Suppressor macrophage (primary cell): ENCODE measurements at regions not wholly inside any gene's neighbourhood (a gene's known extent, or its start where the extent isn't known, plus 50 kb on each side); places are given as distances from the start of the nearest gene placed in this dataset.

Experiments
- DNase-seq, 4 experiments: peaks; one replicate each; pipeline ENCODE4 v3.0.0-alpha.2; 2020 to 2022

DNA sequence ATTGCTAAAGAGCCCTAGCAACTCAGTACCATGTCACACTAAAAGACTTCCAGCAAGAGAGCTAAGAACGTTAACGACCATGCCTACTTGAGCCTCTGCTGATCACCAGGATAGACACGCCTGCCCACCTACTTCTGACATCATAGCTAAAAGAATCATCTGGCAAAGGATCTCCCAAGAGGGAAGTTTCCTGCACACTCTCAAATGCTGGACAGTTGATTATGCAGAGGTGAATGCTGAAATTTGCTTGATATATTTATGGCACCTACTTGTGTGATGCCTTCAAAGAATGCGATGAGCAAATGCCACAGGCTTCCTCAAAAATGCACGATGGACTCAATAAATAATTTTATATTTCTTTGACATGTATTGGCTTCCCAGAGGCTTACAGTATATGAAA is 113.6 kb downstream of the GALC start:
- no peak for DNase-seq

DNA sequence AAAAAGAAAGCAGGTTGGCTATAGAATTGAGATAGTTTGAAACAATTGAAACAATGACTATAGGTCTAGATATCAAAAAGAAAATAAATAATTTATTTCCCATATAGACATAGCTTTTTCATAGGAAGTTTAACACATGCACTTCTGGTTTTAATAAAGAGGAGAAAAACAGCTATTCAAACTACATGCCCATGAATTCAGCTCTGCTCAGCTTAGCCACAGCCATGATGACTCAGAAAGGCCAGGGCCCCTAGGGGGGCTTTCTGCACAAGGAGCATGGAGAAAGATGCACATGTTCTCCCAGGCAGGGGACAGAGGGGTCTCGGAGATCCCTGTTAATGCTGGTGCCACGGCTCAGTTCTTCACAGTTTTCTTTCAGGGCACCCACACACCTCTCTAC is 114.0 kb downstream of the GALC start:
- no peak for DNase-seq

DNA sequence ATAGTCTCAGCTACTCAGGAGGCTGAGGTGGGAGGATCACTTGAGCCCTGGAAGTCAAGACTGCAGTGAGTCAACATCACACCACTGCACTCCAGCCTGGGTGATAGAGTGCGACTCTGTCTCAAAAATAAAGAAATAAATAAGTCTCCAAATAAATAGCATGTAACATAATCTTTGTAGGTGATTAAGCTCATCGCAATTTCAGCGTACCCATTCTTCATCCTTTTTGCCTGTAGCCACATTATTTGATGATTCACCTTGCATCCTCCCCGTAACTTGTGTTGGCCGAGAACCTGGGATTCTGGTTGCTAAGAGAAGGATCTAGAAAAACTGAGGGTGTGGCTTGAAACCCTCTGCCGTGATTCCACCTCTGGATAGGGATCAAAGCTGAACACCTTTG is 115.1 kb downstream of the GALC start:
- DNase-seq: no peak

DNA sequence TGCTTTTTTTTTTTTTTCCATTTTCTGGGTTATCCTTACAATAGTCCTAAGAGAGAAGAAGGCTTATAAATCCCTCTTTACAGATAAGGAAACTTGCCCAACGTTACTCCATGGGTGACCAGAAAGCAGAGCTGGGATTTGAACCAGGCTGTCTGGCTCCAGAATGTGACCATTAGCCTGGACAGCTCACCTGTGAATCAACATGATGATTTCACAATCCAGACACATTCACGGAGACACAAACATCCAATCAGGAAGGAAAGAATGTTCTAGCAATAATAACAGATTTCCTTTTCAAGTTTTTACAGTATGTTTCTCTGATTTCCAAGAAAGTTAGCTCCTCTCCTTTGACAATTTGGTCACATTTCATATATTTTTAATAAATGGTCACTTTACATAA is 118.3 kb downstream of the GALC start:
- no peak for DNase-seq

DNA sequence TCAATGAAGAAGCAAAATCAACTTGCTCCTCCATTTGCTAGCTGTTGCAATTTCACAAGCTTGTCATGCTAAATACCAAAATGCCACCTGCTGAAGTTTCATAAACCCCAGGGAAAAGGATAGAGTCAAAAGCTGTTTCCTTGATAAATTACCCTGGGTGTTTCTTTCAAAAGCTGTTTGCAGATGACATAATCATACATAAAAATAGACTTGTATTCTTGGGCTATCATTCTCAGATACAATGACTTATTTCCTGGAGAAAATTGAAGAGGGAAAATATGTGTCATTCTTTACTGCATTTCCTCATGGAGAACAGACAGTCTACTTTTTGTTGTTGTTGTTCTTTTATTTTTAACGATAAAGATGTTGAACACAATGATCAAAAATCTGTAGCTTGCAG is 119.2 kb downstream of the GALC start:
- no peak for DNase-seq

DNA sequence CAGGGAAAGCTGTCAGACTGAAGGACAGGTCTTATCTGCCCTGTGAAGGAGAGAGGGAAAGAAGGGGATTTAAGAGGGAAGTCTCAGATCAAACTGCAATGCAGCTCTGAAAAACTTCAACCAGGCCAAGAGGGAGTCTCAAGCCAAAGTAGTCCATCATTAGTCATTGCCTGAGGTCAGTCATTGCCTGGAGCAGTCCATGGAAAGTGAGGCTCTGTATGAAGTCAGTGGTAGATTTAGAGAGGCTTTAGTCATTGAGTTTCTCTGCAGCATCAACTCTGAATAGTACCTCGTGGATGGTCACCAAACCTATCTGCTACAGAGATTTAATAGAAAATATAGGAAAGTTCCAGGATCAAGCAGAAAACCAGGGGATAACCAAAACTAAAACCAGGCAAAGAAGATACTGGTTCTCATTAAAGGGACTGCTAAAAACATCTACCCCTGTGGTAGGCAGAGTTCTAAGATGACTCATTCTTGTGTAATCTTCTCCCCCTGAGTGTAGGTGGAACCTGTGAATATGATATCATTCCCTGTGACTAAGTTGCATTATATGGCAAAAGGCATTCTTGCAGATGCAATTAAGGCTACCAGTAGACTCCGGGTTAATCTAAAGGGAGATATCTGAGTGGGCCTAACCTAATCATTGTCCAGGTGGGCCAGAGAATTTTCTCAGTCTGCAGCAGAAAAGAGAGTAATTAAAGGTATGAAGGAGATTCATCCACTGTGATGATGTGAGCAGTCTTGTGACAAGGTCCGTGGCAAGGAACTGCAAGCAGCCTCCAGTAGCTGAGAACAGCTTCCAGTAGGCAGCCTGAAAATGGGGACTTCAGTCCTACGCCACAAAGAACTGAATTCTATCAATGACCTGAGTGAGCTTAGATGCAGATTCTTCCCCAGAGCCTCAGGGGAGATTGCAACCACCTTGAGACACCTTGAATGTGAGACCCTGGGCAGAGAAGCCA is 123.1 kb downstream of the GALC start:
- DNase-seq: peak; percentile 2 to 53 (median 26)

DNA sequence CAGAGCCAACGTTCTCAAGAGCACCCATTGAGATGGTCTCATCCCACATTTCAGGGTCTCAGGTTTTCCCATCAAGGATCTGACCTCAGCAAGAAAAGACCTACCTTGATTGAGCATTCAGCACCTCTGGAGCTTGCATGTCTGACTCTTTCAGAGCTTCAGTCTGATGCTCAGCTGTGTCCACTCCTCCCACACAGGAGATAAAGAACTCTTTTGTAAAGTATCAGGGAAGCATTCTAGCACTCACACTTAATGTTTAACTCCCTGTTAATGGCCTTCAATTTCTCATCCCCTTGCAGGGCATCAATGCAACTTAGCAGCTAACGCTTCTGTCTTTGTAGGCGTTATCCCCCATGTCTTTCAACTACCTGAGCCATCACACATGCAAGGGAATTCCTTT is 124.1 kb downstream of the GALC start:
- no peak for DNase-seq

DNA sequence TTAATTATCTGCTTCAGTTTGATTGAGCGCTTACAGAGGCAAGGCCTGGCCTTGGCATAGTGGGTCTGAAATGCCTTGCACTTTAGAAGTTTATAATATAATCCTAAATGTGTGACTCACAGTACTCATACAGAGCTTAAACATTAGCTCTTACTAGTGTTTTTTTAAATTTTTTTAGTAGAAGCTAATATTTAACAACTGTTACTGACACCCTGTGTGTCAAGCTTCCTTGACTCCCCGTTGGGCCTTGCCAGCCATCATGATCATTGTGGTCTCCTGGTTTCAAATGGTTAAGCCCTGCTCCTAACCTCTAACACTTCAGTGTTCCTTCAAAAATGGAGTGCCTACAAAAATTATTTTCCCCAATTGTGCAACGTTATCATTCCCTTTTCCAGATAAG is 126.9 kb downstream of the GALC start:
- DNase-seq: no peak

DNA sequence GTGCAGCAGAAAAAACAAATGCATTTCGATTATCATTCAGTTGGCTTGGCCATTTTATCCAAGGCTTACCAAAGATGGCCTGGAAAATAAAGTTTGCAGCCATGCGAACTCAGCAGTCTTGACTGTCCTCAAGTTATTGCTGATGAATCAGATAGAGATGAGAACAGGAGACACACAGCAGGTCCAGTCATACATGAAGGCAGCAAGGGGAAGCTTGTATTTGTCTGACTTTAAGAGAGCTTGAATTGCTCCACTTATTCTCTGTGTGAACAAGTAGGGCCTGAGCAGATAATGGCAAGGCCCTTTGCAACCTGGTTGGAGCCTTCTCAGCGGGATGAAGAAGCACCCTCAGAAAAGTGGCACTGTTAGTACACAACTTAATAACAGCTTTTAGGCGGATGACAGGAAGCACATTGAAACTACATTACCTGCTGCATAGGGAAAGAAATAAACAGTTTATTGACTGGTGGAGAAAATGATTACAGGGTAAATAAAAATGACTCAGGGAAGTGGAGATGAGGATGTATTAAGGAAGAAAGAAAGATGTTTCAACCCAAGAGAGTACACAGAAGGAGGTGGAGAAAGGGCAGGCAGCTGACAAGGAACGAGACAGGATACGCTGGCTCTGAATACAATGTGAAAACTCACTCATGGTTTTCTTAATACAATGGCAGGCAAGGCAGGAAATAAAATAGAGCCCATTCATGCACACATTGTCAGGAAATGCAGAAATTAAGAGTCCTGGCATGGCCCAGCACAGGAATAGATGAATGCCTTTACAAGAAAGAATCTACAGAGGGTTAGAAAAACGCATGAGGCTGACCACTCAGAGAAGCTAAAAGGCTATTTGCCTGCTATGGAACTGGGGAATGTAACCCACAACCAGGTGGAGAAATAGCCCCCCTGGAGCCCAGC is 128.4 kb downstream of the GALC start:
- no peak for DNase-seq

DNA sequence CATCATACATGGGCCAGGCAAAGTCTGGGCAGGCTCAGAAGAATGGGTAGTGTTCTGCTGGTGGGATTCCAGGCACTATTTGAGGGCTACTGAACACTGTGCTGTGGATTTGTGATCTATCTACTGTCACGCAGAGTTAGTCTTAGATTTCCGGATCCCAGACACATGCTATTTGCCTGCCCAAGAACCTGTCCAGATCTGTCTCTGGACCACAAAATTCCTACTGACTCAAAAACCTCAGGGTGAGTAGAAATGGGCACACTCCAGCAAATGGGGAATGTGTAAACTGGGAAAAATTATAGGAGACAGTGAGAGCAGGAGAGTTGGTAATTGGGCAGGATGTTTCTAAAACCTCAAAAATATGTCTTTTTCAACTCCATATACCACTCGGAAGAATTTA is 129.9 kb downstream of the GALC start:
- no peak for DNase-seq

DNA sequence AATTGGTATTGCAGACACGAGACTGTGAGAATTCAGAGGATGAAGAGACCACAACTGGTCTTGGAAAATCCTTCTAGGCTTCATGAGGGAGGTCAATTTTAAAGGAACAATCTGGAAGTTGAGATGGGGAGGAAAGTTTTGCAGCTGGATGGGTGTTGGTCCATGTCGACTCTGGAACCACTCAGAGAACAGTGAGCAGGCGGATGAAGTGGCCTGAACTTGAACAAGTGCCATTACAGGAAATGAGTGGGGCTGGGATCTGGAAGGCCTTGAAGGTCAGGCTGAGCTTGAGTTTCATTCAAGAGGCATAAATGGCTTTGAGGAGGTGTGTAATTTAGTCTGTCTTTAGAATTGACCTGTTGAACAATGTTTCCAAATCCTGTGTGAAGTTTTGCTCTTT is 140.9 kb downstream of the GALC start:
- DNase-seq: no peak

DNA sequence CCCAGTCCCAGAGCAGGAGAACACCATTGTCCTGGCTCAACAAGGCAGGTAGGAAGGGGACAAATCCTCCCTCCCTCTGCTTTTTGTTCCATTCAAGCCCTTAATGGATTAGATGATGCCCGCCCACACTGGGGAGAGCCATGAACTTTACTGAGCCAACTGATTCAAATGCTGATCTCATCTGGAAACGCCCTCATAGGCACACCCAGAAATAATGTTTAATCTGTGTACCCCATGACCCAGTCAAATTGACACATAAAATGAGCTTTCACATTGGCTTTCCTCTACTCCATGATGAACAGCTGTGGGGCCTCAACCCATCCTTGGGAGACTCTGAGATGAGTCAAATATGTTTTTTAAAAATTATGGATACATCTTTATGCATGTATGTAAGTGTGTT is 141.8 kb downstream of the GALC start:
- no peak for DNase-seq

DNA sequence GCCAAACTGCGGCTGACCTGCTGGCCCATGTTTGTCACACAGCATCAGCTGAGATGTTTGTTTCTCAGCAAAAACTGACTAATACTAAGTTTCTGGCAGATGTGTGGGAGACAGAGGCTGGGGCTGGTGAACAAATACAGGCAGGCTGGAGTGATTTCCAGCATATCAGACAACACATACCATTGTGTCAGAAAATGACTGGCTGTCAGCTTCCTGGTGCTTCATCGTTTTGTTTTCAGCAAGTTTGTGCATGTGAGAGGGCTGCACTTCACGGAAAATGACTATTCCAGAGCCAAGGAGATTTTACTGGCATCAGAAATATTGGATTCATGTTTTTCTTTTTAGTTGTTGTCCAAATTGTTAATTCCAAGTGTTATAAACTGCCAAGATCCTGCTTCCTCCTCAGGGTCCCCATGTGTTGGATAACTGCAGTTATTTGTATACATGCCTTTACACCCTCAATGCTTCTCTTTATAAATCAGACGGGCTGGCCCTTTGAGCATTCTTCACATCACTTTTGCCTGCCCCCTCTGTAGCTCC is 145.7 kb downstream of the GALC start:
- no peak for DNase-seq

DNA sequence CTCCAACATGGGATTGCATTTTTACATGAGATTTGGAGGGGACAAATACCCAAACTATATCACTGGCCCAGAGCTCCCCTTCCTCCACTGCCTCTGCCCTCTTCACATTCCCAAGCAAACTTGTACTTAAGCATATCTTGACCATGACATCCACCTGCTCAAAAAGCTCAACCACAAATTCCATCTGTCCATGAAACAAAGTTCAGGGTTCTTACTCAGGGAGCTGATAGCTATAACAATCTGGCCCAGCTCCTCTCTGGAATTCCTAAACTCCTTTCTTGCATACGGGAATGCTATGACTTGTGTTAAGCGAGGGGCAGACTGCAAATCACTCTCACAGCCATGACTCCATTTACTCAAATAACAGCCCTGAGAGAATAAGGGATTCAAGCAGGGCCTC is 152.1 kb downstream of the GALC start:
- DNase-seq: no peak

DNA sequence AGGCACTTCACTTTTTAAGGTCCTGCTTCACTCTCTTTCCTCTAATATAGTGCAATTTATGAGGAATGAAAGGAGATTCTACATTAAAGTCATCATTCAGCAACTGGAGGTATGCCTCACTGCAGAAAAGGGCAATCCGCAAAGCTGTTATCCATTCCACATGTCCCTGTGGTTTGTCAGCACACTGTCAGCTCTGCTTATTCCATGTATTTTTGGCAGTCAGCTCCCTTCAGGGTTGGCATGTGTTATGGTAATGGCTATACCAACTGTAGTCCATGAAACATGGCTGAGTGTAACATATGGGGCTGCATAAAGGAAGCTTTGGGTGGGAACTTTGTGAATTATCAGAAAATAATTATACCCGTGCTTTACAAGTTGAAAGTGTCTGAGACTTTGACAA is 154.1 kb downstream of the GALC start:
- DNase-seq: no peak

DNA sequence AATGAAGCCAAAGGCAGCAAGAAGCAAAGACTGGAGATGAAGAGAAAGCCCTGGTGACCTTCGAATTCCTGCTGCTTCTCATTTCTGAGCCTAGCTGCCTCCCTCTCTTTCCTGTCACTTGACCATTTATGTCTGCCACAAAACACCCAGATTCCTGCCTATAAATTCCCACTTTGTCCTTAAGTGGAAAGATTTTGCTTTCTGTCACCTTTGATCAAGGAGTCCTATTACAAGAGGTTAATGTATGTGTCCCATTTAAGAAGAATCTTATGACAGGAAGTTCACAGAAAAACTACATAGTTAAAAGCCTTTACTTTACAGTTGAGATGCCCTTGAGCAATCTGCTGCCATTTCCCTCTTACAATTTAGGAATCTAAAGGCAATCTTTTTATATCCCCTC is 155.7 kb downstream of the GALC start:
- DNase-seq: no peak

DNA sequence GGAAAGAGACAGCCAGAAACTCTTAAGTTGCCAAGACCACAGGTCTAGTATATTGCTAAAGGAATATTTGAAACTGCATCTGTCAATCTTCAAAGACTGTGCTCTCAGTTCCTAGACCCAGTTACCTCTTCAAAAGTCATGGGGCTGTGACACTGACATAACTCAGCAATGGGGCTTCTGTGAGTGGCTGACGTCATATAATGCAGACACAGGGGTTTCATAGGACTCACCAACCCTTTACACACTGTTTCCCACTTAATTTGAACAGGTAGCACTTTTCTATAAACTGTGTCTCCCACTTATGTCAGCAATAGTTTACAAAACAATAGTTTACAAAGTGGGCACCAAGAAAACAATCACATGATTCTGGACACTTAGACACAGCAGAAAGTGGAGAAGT is 158.4 kb downstream of the GALC start:
- no peak for DNase-seq

DNA sequence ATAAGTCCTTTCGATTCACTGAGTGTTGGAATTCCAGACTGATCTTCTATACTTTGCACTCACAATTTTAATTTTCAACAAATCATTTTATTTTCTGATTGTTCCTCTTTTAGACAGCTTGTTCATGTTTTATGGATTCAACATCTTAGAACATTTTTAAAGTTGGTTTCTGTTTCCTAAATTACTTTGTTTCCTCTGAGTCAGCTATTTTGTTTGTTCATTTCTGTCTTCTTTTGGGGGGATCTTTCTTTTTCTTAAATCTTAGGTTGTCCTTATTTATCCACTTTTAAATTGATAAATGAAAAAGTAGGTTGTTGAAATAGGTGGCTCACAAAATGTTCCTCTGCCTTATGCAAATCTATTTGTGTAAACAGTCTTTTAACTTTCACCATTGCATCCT is 160.0 kb downstream of the GALC start:
- no peak for DNase-seq

DNA sequence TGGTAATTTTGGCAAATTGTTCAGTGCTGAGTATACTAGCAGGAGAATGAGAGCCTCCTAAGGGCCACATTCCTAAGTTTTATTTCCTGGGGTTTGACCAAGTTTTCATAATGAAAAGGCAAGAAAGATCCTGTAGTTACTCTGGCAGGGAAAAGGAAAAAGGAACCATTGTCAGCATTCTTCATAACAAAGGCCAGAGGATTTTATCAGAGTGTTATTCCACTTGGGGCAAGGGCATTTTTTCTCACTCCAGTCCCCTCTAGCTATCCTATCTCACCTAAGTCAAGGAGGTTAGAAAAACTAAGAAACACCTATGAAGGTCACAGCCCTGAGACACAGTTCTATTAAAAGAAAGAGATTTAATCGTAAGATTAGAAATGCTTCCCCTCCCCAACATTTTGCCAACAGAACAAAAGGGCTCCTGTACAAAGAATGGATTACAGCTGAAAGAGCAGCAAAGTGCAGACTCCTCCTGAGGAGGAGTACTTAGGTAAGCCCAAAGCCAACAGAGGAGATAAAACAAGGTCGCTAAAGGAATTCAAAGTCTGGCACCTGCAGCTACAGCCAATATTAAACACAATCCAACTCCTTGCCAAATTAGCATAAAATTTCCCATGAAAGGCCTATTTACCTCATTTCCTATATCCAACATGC is 162.4 kb downstream of the GALC start:
- DNase-seq: no peak

DNA sequence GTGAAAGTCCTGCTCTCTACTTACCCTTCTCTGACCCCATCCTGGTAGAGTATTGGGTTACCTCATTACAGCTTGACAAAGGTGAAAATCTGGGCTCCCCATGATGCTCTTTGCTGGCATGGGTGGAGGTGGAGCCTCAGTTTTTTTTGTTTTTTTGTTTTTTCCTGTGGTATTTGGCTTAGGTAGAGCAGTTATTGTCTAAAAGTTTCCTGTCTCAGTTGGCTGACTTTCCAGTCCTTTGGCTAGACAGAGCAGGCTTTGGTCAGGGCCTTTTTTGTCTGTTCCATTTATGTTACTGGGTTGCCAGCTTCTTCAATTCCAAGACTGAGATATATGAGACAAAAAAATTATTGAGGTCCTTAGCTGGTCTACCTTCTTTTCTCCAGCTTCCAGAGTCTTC is 163.4 kb downstream of the GALC start:
- DNase-seq: no peak

DNA sequence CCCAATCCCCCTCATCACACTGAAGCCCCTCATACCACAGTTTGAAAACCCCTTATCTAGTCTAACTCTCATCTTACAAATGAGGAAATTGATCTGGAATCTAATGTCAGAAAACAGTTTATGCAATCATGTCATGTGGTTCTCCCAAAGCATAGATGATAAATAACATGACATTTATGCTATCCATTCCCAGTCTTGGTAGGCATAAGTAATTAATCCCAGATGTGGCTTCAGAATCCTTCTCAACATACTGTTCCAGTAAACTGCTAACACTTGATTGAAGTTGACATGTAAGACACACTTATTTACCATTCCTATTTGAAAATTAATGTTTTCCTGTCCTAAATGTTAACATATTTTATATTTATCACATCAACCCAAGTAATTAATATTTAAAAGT is 168.7 kb downstream of the GALC start:
- no peak for DNase-seq

DNA sequence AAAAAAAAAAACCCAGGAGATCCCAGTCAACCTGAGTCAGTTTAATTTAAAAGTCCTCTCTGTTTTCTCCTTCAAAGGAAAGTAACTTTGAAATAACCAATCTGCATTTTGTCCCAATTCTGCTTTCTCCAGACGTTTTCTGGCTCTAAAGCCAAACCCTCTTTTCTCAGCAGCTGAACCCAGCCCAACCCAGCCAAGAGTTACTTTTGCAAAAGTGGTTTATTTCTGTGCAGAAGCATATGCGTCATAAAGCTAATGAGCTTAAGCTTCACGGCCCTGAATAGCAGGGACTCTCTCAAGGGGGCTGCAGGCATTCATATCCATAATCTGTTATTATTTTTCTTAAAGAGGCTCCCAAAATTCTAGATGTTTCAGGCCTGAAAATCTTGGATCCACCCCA is 176.6 kb downstream of the GALC start:
- no peak for DNase-seq

DNA sequence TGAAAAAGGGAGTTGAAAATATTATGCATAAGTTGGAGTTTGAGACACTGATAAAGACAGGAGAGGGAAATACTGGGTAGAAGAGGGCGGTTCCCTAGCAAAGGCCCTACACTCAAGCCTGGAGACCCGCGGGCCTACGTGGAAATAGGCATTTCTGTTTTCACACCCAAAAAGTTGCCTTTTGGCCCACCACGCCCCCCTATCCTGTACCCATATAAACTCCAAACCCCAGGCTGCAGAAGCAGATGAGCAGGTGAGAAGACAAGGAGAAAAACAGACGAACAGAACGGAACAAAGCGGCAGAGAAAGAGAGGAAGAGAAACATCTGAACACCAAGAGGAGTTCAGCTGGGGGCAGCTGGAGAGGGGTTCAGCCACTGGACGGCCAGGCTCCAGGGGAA is 177.9 kb downstream of the GALC start:
- no peak for DNase-seq
